GM21447 (cell line): ENCODE measurements at regions not wholly inside any gene's neighbourhood (a gene's known extent, or its start where the extent isn't known, plus 50 kb on each side); places are given as distances from the start of the nearest gene placed in this dataset.

Experiments used
- ATAC-seq: cut with Tn5 transposase; IDR thresholded peaks from one replicate; pipeline ENCODE4 v1.9.1; 2021; ENCODE audit not compliant: unreplicated experiment

DNA sequence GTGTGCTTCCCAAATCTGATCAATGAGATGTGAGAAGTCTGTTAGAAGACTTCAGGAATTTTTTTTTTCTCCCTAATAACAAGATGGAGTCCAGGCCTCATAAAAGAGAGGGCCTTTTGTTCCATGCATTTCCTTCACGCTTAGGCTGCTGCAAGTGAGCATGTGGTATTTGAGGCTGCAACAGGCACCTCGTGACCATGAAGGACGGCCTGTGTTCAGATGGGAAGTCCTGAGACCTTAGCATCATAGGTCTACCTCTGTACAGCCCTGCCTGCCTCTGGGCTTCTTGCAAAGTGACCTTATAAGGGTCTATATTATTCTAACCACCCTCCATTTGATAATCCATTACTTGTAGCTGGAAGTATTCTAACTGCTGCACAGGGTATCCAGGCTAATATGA, 86.6 kb downstream of the BOD1 start:
- ATAC-seq = no peak

DNA sequence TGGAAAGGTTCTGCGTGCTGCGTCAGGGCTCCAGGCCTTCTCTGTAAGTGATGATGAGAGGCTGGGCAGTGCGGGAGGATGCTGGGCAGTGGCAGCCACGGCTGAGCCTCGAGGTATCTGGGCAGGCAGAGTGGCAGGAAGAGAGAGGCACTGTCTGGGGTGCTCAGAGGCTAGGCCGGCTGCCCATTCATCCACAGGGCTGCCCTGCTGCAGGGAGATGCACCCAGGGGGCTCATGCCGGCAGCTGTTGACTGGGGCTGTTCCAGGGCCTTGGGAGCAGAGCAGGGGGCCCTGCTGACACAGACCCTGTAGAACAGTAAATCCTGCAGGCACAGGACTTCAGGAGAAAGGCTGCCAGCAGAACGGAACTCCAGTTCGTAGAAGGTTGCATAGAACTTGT, 88.8 kb downstream of the BOD1 start:
- ATAC-seq = no peak

DNA sequence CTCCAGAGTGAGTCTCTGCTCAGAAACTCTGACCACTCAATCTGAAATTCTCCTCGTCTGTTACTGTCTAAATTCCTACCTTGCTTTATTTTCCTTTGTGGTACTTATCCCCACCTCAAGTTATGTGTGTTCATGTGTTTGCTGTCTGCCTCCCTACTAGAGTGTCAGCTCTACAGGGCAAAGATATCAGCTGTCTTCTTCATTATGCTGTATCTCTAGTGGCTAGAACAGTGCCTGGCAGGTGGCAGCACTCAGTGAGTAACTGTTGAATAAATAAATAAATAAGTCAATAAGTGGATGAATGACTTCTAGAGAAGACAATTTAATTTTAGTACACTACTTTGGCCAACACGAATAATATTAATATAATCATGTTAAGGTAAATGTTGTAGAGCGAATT, 92.3 kb downstream of the BOD1 start:
- no peak for ATAC-seq

DNA sequence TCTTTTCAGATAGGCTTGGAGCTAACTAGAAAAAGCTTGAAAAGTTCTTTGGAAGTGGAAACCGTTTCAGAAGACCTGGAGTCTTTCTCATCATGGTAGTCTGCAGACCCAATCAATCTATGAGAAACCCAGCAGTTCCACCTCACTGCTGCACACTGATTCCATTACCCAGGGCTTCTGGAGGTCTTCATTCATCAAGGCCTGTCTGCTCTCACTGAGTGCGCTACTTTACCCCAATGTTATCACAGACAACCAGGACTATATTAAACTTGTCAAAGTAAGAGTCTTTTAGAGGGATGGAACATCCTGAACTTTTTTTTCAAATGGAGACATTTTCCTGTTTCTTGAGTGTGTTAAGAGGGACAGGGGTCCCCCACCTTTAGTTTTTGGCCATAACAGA, 93.1 kb downstream of the BOD1 start:
- no peak for ATAC-seq

DNA sequence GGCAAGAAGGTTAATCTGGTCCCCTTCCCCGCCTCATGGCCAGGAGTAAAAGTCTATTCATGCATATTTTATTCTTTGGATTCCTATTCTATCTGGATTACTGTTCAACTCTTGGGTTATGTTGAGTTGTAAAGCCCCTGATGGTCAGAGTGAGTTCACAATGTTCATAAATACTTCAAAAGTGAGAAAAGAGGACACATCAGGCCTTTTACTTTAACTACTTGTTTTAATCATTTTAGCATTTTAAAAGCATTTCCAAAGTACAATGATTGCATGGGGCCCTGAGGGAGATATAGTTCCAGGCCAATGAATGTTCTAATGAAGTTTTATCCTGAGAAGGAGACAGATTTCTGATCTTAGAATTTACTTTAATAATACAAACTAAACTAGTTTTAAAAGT, 93.9 kb downstream of the BOD1 start:
- ATAC-seq = no peak

DNA sequence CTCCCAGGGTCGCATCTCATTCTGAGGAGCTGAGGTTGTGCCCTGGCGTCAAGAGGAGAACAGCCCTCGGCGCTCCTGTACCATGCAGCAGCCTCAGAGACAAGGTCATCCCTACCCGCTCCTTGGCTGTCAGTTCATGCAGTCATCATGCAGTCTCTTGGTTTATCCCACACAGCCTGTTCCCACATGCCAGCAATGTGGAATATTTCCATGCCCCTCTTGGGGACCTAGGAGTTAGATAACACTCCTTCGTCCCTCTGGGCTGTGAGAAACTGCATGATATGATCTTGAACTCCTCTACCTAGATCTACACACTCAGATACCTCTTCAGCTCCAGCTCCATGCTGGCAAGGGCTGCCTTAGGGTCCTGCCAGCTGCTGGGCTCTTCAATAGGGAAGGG, 97.6 kb downstream of the BOD1 start:
- no peak for ATAC-seq

DNA sequence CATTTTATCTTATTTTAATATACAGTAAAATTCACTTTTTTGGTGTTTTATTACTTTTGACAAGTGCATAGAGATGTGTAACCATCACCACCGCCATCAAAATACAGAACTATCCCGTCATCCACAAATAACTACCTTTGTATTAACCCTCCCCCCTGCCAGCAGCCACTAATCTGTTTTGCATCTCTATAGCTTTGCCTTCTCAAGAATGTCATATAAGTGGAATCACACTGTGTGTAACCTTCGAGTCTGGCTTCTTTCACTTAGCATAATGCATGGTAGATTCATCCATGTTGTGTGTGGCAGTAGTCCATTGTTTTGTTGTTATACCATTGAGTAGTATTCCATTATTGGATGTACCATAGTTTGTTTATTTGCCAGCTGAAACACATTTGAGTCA, 98.8 kb downstream of the BOD1 start:
- ATAC-seq = no peak

DNA sequence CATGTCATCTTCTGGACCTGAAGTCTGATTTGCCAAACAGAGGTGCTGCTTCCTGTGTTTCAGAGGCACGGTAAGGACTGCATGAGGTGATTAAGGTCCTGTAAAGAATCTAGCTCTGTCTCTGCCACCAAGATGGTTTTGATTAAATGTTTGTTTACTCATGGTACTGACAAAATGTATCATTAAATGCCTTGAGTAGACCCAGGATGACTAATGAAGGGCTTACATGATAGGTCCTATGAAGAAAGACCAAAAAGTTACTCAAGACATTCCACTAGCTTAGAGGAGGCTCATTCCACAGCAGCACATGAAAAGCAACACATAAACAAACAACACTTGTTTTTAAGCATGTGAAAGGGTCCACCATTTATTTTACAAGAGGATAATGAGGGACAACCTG, 100.9 kb downstream of the BOD1 start:
- no peak for ATAC-seq

DNA sequence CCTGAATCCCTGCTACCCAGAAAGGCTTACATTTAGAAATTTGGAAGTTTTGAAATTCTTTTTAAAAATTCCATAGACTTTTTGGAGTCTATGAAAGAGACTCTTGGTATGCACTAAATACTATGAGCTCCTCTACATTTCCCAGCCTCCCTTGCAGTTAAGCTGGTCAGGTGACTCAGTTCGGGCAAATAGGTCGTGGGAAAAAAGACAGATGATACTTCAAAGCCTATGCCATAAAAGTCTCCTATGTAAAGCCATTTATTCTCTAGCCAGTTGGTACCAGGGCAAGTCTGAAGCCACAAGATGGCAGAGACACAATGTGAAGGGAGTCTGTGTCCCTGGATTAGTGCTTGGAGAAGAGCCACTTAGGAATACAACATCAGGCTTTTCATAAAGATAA, 101.8 kb downstream of the BOD1 start:
- no peak for ATAC-seq

DNA sequence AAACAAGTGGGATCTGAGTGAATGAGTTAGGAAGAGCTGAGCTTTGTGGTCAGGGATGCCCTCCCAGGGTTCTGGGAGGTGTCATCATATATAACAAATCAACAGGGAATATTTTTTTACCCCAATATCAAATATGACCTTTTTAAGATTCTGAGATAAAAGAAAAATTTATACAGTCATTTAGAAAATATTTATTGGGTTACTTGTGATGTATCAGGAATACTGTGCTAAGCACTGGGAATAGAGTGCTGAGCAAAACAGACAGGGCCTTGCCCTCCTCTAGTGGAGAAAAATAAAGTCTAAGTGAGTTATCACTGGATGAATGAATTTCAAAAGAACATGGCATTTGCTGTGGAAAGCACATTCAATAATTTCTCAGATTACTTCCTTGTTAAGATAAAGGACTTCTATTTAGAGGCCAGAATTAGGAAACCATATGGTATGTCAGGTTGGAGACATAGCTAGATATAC, 102.9 kb downstream of the BOD1 start:
- ATAC-seq = no peak

DNA sequence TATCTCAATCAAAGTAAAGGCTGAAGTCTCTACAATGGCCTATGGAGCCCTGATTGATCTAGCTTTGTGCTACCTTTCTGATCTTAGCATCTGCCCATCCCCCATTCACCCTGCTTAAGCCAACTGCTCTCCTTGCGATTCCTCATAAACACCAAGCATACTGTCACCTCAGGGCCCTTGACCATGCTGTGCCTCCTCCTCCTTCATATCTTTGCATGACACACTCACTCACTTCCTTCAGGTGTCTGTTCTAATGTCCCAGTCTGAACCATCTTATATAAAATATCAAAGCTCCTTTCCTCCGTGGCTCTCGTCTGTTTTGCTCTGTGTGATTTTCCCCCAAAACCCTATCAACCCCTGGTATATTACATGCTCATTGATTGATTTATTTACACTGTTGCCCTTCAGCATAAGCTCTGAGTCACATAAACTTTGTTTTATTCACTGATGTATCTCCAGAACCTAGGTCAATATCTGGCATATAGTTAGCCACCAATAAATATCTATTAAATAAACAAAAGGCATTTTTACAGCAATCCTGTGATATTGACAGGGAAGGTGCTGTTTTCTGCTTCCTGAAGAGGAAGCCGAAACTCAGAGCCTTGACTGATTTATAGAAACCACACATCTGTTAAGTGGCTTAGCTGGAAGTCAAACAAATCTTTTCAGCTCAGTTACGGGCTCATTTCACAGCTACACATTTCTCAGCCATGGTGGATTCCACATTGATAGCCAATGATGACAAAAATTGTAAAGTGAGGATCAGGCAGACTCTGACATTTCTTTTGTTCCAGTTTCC, 103.6 kb downstream of the BOD1 start:
- no peak for ATAC-seq

DNA sequence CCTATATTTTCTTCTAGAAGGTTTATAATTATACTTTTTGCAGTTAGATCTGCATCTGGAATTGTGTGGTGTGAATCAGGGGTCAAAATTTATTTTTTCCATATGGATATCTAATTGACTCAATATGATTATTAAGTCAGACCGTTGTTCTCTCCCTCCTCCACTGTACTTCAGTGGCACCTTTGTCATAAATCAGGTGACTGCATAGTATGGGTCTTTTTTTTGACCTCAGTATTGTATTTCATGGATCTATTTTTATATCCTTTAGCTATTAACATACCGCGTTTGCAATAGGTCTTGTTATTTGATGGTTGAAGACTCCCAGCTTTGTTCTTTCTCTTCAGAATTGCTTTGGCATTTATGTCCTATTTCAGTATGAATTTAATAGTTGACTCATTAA, 107.4 kb downstream of the BOD1 start:
- no peak for ATAC-seq

DNA sequence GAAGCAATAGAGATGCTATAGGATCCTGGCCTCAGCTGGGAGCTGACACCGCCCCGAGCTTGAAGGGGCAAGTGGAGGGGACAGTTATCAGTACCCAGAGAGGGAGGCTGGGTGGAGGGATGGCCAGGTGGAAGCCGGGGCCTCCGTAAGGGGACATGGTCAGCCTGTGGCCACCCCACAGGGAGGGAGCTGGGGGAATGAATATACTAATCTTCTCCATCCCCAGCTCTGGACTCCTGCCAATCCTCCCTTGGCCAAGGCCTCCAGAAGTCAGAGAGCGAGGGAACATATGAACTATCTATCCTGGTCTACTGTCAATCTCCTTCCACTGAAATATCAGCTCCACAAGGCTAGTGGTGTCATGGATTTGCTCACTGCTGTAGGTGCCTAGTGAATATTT, 109.3 kb downstream of the BOD1 start:
- ATAC-seq = no peak

DNA sequence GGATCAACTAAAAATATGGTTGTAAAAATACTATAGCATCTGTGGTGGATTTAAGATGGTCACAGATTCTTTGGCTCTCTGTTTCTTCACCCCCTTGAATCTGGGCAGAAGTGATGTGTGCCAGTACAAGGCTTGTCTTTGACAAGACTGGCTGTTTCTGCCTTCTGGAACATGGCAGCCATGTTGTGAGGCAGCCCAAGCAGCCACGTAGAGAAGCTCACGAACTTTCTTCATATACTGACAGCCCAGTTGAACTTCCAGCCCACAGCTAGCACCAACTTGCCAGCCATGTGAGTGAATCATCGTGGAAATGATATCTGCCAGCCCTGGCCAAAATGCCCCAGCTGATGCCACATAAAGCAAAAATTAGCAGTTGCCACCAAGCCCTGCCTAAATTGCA, 110.8 kb downstream of the BOD1 start:
- no peak for ATAC-seq

DNA sequence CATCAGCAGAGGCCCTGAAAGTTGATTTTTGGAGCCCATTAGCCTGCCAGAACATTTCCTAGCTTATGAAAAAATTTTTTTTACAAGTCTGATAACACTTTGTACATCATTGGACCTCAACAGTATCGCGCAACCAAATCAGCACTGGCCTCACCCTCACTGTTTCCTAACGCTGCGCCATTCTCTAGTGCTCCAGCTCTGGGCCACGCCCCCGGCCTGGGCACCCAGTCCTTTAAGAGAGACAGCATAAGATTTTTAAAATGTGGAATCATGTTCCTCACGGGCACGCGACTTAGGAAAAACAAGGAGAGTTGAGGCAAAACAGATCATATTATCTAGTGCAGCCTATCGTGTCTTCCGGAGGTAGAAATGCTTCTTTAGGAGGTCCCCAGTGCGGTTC, 114.5 kb downstream of the BOD1 start:
- no peak for ATAC-seq

DNA sequence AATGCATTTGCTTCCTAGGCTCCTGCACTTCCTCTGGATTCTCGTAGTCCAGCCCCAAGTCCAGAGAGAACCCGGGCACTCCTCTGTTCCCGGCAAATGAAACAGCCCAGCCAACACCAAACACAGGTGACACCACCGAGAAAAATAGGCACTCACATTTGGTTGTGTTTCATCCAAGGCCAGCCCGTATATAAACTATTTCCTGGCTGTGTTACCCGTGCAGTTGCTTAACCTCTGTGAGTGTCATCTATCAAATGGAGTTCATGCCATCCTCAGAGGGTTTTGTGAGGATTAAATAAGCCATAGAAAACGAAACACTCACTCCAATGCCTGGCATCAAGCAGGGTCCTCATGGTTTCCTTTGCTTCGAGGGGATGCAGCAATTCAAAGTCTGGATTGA, 115.2 kb downstream of the BOD1 start:
- ATAC-seq = no peak

DNA sequence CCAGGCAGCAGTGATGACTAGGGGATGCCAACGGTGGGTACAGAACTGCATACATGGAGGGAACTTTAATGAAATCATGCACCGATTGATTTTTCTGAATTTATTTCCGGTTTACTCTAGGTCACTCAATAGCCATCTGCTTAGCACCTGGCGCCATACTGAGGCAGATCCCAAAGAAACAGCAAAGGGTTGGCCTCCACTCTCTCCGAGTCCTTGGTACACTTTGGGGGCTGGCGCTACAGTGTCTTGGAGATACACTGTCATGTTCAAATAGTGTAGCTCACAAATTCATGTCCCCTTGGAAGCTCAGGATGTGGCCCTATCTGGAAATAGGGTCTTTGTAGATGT, 116.3 kb downstream of the BOD1 start:
- ATAC-seq = no peak

DNA sequence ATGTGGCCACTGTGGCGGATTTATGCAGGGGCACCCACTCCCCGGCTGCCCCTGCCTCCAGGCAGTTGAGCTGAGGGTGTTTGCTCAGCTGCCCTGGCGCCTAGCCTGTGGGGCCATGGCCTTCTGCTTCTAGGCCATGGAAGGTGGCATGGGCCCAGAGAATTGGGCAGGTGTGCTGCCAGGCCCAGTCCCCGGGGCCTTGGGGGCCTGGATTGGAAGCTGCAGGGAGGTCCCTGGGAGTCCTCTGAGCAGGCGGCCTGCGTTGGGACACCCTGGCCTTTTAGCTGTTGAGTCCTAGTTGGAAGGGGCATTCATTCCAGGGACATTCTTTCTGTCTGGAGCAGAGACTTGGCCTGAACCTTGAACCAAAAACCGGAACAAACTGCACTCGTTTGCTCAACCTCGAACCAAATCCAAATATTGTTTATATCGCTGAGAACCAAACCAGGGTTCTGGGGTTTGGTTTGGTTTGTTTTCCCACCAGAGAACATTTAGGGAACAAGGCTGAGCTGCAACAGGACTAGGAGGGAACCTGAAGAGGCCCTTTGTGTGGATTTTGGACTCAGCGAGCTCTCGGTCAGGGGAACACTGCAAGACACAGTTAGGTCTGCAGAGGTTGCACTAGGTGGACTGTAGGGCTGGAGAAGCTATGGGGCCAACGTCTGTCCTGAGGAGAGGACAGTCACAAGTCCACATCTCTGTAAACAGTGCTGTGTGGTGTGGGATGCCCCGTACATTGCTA, 116.8 kb downstream of the BOD1 start:
- no peak for ATAC-seq

DNA sequence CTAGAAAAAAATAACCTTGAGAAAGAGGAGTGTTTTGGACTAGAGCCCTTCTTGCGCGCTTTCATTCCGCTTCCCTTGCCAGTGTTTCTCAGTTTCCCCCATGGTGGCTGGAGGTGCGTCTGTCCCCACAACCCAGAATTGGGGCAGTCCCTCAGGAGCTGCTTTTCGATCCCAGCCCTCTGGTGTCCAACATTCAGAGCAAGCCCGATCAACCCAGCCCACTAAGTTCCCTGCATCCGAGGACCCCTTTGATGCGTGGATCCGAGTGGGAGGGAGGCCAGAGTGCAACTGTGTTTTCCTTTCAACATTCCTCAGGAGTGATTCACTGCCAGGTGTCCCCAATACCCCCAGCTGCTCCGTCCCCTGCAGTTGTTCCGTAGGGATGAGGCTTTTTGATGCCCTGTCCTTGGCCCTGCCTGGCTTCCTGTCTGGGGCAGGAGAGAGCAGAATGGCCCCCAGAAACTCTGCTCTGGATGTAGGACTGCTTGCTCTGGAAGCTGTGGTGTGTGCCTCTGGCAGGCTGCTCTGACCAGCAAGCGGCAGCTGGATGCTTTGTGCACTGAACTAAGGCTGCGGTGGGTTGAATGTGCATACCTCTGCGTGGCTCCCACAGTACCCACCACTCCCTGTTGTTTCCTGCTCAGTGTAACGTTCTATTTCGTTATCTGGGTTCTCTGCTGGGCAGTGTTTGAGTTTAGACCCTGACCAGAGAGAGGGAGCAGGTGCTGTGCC, 117.5 kb downstream of the BOD1 start:
- ATAC-seq = no peak

DNA sequence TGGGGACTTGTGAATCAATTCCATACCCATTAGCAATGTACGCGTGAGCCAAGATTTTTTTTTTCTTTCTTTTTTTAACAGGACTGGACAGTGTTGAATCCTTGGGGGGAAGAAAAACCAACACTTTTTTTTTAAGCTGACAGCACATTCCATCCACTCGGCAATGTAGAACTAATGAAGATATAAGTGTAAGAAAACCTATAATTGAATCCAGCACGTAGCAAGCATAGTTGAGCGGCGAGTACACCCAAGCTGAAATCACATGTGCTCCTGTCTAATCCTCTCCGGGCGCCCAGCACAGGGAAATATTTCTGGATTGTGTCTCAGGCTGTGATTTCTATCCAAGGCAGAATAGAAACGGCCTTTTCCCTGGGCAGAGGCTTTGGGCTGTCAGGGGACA, 118.2 kb downstream of the BOD1 start:
- no peak for ATAC-seq

DNA sequence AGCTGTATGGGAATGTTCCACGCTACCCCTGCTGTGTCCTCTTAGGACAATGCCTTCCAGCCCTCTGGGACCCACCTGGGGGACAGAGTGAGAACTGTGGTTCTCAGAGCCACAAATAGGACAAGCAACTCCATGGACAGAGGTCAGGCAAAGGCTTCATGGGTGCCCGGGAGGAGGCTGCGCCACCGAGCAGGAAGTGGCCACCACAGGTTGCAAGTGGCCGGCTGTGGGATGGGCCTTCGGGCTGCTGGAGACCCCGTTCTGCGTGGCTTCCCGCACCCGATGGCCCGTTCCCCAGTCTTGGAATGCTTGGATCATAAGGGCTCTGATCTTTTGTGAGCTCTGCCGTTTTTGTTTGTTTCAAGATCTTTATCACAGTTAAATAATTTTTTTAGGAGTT, 118.8 kb downstream of the BOD1 start:
- ATAC-seq = no peak

DNA sequence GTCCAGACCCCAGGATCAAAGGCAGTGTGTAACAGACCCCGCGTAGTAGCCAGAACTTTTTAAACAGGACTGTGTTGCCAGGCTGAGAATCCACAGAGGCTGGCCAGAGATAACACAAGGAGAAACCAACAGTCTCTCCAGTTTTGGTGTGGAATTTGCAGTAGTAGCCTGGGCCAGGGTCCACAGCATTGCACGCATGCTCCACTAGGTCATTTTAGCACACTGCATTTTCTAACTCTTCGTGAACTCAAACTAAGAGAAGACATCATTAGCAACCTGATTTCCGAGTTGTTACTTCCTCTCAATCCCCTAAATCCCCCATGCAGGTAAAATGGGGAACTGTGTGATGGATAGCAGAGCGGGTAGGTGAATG, 119.6 kb downstream of the BOD1 start:
- ATAC-seq = no peak
